ENCODE measurements at regions not wholly inside any gene's neighbourhood (a gene's known extent, or its start where the extent isn't known, plus 50 kb on each side); places are given as distances from the start of the nearest gene placed in this dataset.

- H3K9me3 ChIP-seq = no peaks in the 10 kb centered on the region
- H3K27me3 ChIP-seq = no peaks in the 10 kb centered on the region
- in situ Hi-C loops (cut with MboI; ENCODE audit: low sequenced_read_pairs in 4 of 4) = no loop called here
- no peaks in the 10 kb centered on the region for H3K36me3 ChIP-seq
- ATAC-seq (no peak), DNase-seq (no peak)
- H3K27ac ChIP-seq = no peak overlapping the region
- no peak overlapping the region for H3K4me3 ChIP-seq
- intact Hi-C loops (cut with DNase I; ENCODE audit: low total_unique reads) = no loop called here
- TF ChIP-seq POLR2A (IDR thresholded peaks at IDR 0.05) = no peak
- TF ChIP-seq CTCF (IDR thresholded peaks at IDR 0.05 in 4 of 5, conservative IDR thresholded peaks at IDR 0.05 in 1 of 5) = no peak
- H3K4me1 ChIP-seq = no peaks in the 10 kb centered on the region
Measured at GRCh38 chr5:36436306-36436705, 134.6 kb upstream of the RANBP3L start.

GRCh38 chr5:36438765-36439561 is 137.3 kb upstream of the RANBP3L start:
- TF ChIP-seq CTCF (IDR thresholded peaks at IDR 0.05 in 4 of 5, conservative IDR thresholded peaks at IDR 0.05 in 1 of 5) (no peak), POLR2A (IDR thresholded peaks at IDR 0.05) (no peak)
- DNase-seq (no peak), ATAC-seq (no peak)
- no peaks in the 10 kb centered on the region for H3K36me3 ChIP-seq
- no peaks in the 10 kb centered on the region for H3K4me1 ChIP-seq
- no peak overlapping the region for H3K27ac ChIP-seq
- in situ Hi-C loops (cut with MboI; ENCODE audit: low sequenced_read_pairs in 4 of 4) = no loop called here
- intact Hi-C loops (cut with DNase I; ENCODE audit: low total_unique reads) = no loop called here
- H3K9me3 ChIP-seq = no peaks in the 10 kb centered on the region
- no peaks in the 10 kb centered on the region for H3K27me3 ChIP-seq
- H3K4me3 ChIP-seq = no peak overlapping the region

GRCh38 chr5:36440300-36440699 is 138.6 kb upstream of the RANBP3L start:
- intact Hi-C loops (cut with DNase I; ENCODE audit: low total_unique reads) = no loop called here
- ATAC-seq (no peak), DNase-seq (no peak)
- no peaks in the 10 kb centered on the region for H3K4me1 ChIP-seq
- in situ Hi-C loops (cut with MboI; ENCODE audit: low sequenced_read_pairs in 4 of 4) = no loop called here
- H3K36me3 ChIP-seq = no peaks in the 10 kb centered on the region
- TF ChIP-seq POLR2A (IDR thresholded peaks at IDR 0.05) (no peak), CTCF (IDR thresholded peaks at IDR 0.05 in 4 of 5, conservative IDR thresholded peaks at IDR 0.05 in 1 of 5) (no peak)
- no peak overlapping the region for H3K27ac ChIP-seq
- H3K9me3 ChIP-seq = no peaks in the 10 kb centered on the region
- H3K4me3 ChIP-seq = no peak overlapping the region
- no peaks in the 10 kb centered on the region for H3K27me3 ChIP-seq

- no peak for ATAC-seq
- TF ChIP-seq CTCF (IDR thresholded peaks at IDR 0.05 in 4 of 5, conservative IDR thresholded peaks at IDR 0.05 in 1 of 5) (no peak), POLR2A (IDR thresholded peaks at IDR 0.05) (no peak)
- no peak overlapping the region for H3K4me3 ChIP-seq
- no peaks in the 10 kb centered on the region for H3K36me3 ChIP-seq
- in situ Hi-C loops (cut with MboI; ENCODE audit: low sequenced_read_pairs in 4 of 4) (no loop called here), intact Hi-C loops (cut with DNase I; ENCODE audit: low total_unique reads) (no loop called here)
- DNase-seq = no peak
- H3K9me3 ChIP-seq = no peaks in the 10 kb centered on the region
- no peaks in the 10 kb centered on the region for H3K27me3 ChIP-seq
- no peaks in the 10 kb centered on the region for H3K4me1 ChIP-seq
- no peak overlapping the region for H3K27ac ChIP-seq
Measured at GRCh38 chr5:36441280-36441679, 139.6 kb upstream of the RANBP3L start.

- in situ Hi-C loops (cut with MboI; ENCODE audit: low sequenced_read_pairs in 4 of 4) (no loop called here), intact Hi-C loops (cut with DNase I; ENCODE audit: low total_unique reads) (no loop called here)
- Histone ChIP-seq H3K4me3 (no peak overlapping the region), H3K36me3 (no peaks in the 10 kb centered on the region), H3K27ac (no peak overlapping the region), H3K9me3 (no peaks in the 10 kb centered on the region), H3K27me3 (no peaks in the 10 kb centered on the region), H3K4me1 (no peaks in the 10 kb centered on the region)
- DNase-seq (no peak), ATAC-seq (no peak)
- TF ChIP-seq POLR2A (IDR thresholded peaks at IDR 0.05) (no peak), CTCF (IDR thresholded peaks at IDR 0.05 in 4 of 5, conservative IDR thresholded peaks at IDR 0.05 in 1 of 5) (no peak)
Measured at GRCh38 chr5:36442352-36442751, 140.7 kb upstream of the RANBP3L start.
